GM12875 (cell line): ENCODE measurements at regions not wholly inside any gene's neighbourhood (a gene's known extent, or its start where the extent isn't known, plus 50 kb on each side); places are given as distances from the start of the nearest gene placed in this dataset.

ENCODE experiments used
- H3K4me3 ChIP-seq: one replicate; pipeline ENCODE4 v1.5.1; 2011; ENCODE audit warnings: low read depth, low read length, control low read depth
- CTCF ChIP-seq: IDR thresholded peaks from 2 replicates; pipeline ENCODE4 v1.5.1; 2011; ENCODE audit warnings: low read depth, mild to moderate bottlenecking, control low read depth, inconsistent platforms, low read length, moderate library complexity, borderline replicate concordance; ENCODE audit not compliant: insufficient read depth

- no peak overlapping the region for H3K4me3 ChIP-seq
- no peak for TF ChIP-seq CTCF
Measured at GRCh38 chr10:3631701-3632330, 153.2 kb downstream of the KLF6 start.

GRCh38 chr10:3631291-3631690 lies 153.7 kb downstream of the KLF6 start:
- H3K4me3 ChIP-seq: no peak overlapping the region
- TF ChIP-seq CTCF: no peak

- no peak for TF ChIP-seq CTCF
- no peak overlapping the region for H3K4me3 ChIP-seq
Measured at GRCh38 chr10:3625959-3626751, 158.9 kb downstream of the KLF6 start.

- no peak overlapping the region for H3K4me3 ChIP-seq
- no peak for TF ChIP-seq CTCF
Measured at GRCh38 chr10:3624367-3624766, 160.6 kb downstream of the KLF6 start.

GRCh38 chr10:3623746-3624145 lies 161.3 kb downstream of the KLF6 start:
- no peak for TF ChIP-seq CTCF
- H3K4me3 ChIP-seq: no peak overlapping the region

GRCh38 chr10:3622845-3623621 lies 162.0 kb downstream of the KLF6 start:
- H3K4me3 ChIP-seq: no peak overlapping the region
- no peak for TF ChIP-seq CTCF

- no peak overlapping the region for H3K4me3 ChIP-seq
- TF ChIP-seq CTCF: no peak
Measured at GRCh38 chr10:3622427-3622826, 162.6 kb downstream of the KLF6 start.
